Sigmoid colon (tissue), 6 donors: ENCODE measurements at regions not wholly inside any gene's neighbourhood (a gene's known extent, or its start where the extent isn't known, plus 50 kb on each side); places are given as distances from the start of the nearest gene placed in this dataset.

ENCODE experiments used
- DNase-seq: peaks from one replicate; pipeline ENCODE4 v3.0.0-alpha.2; 2019
- H3K27ac ChIP-seq, 4 donors: fragments of 200-600 bp; sonication (generic); one replicate each; pipeline ENCODE4 v1.5.1; 2016 to 2019; ENCODE audit warnings: mild to moderate bottlenecking in 1 of 4
- H3K27me3 ChIP-seq, 3 donors: fragments of 200-600 bp; sonication (generic); one replicate each; pipeline ENCODE4 v1.5.1; 2019; ENCODE audit warnings: mild to moderate bottlenecking in 1 of 3
- H3K36me3 ChIP-seq, 4 donors: fragments of 200-600 bp; sonication (generic); one replicate each; pipeline ENCODE4 v1.5.1; 2016 to 2019
- H3K4me1 ChIP-seq, 4 donors: fragments of 200-600 bp; sonication (generic); one replicate each; pipeline ENCODE4 v1.5.1; 2017 to 2019
- H3K4me3 ChIP-seq, 4 donors: fragments of 200-600 bp; sonication (generic); one replicate each; pipeline ENCODE4 v1.5.1; 2017 to 2019; ENCODE audit warnings: mild to moderate bottlenecking in 2 of 4, moderate library complexity in 1 of 4
- H3K9me3 ChIP-seq, 4 donors: fragments of 200-600 bp in 3 of 4; sonication (generic) in 3 of 4; one replicate each; pipeline versions ENCODE4 v1.5.1 to v1.6.1; 2013 to 2019
- CTCF ChIP-seq, 4 experiments: fragments of 450-650 bp in 3 of 4; fragments of 200-600 bp in 1 of 4; IDR thresholded peaks; one replicate each; pipeline ENCODE4 v1.5.1; 2016 to 2019; ENCODE audit warnings: antibody characterized with exemption in 4 of 4, mild to moderate bottlenecking in 3 of 4, moderate library complexity in 2 of 4
- EP300 ChIP-seq, 4 donors: sonication (generic); formaldehyde crosslinking; IDR thresholded peaks; one replicate each; pipeline ENCODE4 v1.6.1; 2017; ENCODE audit warnings: antibody characterized with exemption in 4 of 4
- POLR2A ChIP-seq, 2 donors: fragments of 450-650 bp; IDR thresholded peaks; one replicate each; pipeline ENCODE4 v1.6.1; 2016; ENCODE audit warnings: antibody characterized with exemption in 2 of 2, mild to moderate bottlenecking in 2 of 2, moderate library complexity in 2 of 2
- POLR2AphosphoS5 ChIP-seq, 4 donors: sonication (generic); formaldehyde crosslinking; IDR thresholded peaks; one replicate each; pipeline ENCODE4 v1.6.1; 2017; ENCODE audit warnings: antibody characterized with exemption in 4 of 4
- WGBS, 2 donors: extraction: QIAGEN DNeasy Blood & Tissue Kit; methylation state at CpG; one replicate each; pipeline ENCODE4 v1.1.7; 2013; 5-methylcytosine and 5-hydroxymethylcytosine counted together
- intact Hi-C: fragments of 100-400 bp; cut with DNase I; formaldehyde crosslinking; loops from one replicate; pipeline ENCODE4 v1.15.1; 2023
- donor health status: healthy with polysubstance abuse.
- donor health status: healthy.

- WGBS, 2 donors: 82 to 90% methylated on average over 7 of the region's 7 CpGs
- Histone ChIP-seq H3K9me3 (no peaks in the 10 kb centered on the region), H3K4me3 (no peak overlapping the region), H3K4me1 (no peaks in the 10 kb centered on the region), H3K27me3 (no peaks in the 10 kb centered on the region), H3K36me3 (no peaks in the 10 kb centered on the region), H3K27ac (no peak overlapping the region)
- DNase-seq: no peak
- TF ChIP-seq EP300 (IDR thresholded peaks at IDR 0.05) (no peak), POLR2AphosphoS5 (IDR thresholded peaks at IDR 0.05) (no peak), POLR2A (IDR thresholded peaks at IDR 0.05) (no peak), CTCF (IDR thresholded peaks at IDR 0.05) (no peak)
- intact Hi-C loops: no loop called here
These were observed 76.9 kb upstream of the CNEP1R1 start for GRCh38 chr16:49947907-49948678.

GRCh38 chr16:49951574-49952195 is 73.3 kb upstream of the CNEP1R1 start:
- Histone ChIP-seq H3K4me3 (no peak overlapping the region), H3K27ac (no peak overlapping the region), H3K27me3 (no peaks in the 10 kb centered on the region), H3K36me3 (no peaks in the 10 kb centered on the region), H3K4me1 (no peaks in the 10 kb centered on the region), H3K9me3 (no peaks in the 10 kb centered on the region)
- WGBS, 2 donors: 88 to 90% methylated on average over 16 of the region's 16 CpGs
- intact Hi-C loops: no loop called here
- DNase-seq: peak; percentile 24
- TF ChIP-seq POLR2A (IDR thresholded peaks at IDR 0.05) (no peak), EP300 (IDR thresholded peaks at IDR 0.05) (no peak), POLR2AphosphoS5 (IDR thresholded peaks at IDR 0.05) (no peak), CTCF (IDR thresholded peaks at IDR 0.05) (no peak)

- no peaks in the 10 kb centered on the region for H3K27me3 ChIP-seq
- no peaks in the 10 kb centered on the region for H3K4me1 ChIP-seq
- TF ChIP-seq POLR2A (IDR thresholded peaks at IDR 0.05): no peak
- no peaks in the 10 kb centered on the region for H3K36me3 ChIP-seq
- intact Hi-C loops: no loop called here
- DNase-seq: peak; percentile 2
- no peaks in the 10 kb centered on the region for H3K9me3 ChIP-seq
- WGBS, 2 donors: 78 to 85% methylated on average over 4 of the region's 4 CpGs
- H3K27ac ChIP-seq: no peak overlapping the region
- no peak overlapping the region for H3K4me3 ChIP-seq
These were observed 72.6 kb upstream of the CNEP1R1 start for GRCh38 chr16:49952386-49952785.

GRCh38 chr16:49953090-49953489 is 71.9 kb upstream of the CNEP1R1 start:
- no peaks in the 10 kb centered on the region for H3K36me3 ChIP-seq
- no peak overlapping the region for H3K27ac ChIP-seq
- no peak for TF ChIP-seq POLR2AphosphoS5 (IDR thresholded peaks at IDR 0.05)
- no peak for TF ChIP-seq POLR2A (IDR thresholded peaks at IDR 0.05)
- no peak for TF ChIP-seq EP300 (IDR thresholded peaks at IDR 0.05)
- no peak for TF ChIP-seq CTCF (IDR thresholded peaks at IDR 0.05)
- H3K9me3 ChIP-seq: no peaks in the 10 kb centered on the region
- no peak for DNase-seq
- intact Hi-C loops: no loop called here
- peaks cover 0 to 2% (median 0%) of the 10 kb centered on the region in 4 donors for H3K4me1 ChIP-seq
- no peaks in the 10 kb centered on the region for H3K27me3 ChIP-seq
- H3K4me3 ChIP-seq: no peak overlapping the region
- WGBS, 2 donors: 39 to 40% methylated on average over 2 of the region's 2 CpGs

GRCh38 chr16:49955858-49956257 is 69.2 kb upstream of the CNEP1R1 start:
- WGBS, 2 donors: 92 to 100% methylated on average over 1 of the region's 1 CpG
- no peaks in the 10 kb centered on the region for H3K36me3 ChIP-seq
- TF ChIP-seq POLR2AphosphoS5 (IDR thresholded peaks at IDR 0.05) (no peak), POLR2A (IDR thresholded peaks at IDR 0.05) (no peak), EP300 (IDR thresholded peaks at IDR 0.05) (no peak), CTCF (IDR thresholded peaks at IDR 0.05) (no peak)
- H3K27me3 ChIP-seq: no peaks in the 10 kb centered on the region
- peaks cover 0 to 12% (median 4%) of the 10 kb centered on the region in 4 donors for H3K4me1 ChIP-seq
- H3K4me3 ChIP-seq: no peak overlapping the region
- intact Hi-C loops: no loop called here
- no peak overlapping the region for H3K27ac ChIP-seq
- DNase-seq: no peak
- no peaks in the 10 kb centered on the region for H3K9me3 ChIP-seq
